Neuronal stem cell (in vitro differentiated cells): ENCODE measurements at regions not wholly inside any gene's neighbourhood (a gene's known extent, or its start where the extent isn't known, plus 50 kb on each side); places are given as distances from the start of the nearest gene placed in this dataset.

Experiments
- DNase-seq: peaks from one replicate; pipeline ENCODE4 v3.0.0-alpha.2; 2013; ENCODE audit warnings: low spot score
- H2AFZ ChIP-seq: one replicate; pipeline ENCODE4 v1.6.1; 2013; ENCODE audit warnings: mild to moderate bottlenecking, low read length, inconsistent platforms
- H2AK5ac ChIP-seq: 2 replicates; pipeline ENCODE4 v1.6.1; 2013; ENCODE audit warnings: low read depth, mild to moderate bottlenecking, inconsistent platforms, low read length, moderate library complexity, mixed read lengths
- H2BK120ac ChIP-seq: 2 replicates; pipeline ENCODE4 v1.6.1; 2013; ENCODE audit warnings: low read depth, mild to moderate bottlenecking, inconsistent platforms, low read length, moderate library complexity, mixed read lengths
- H2BK12ac ChIP-seq: one replicate; pipeline ENCODE4 v1.6.1; 2013; ENCODE audit warnings: low read length, inconsistent platforms
- H2BK15ac ChIP-seq: 2 replicates; pipeline ENCODE4 v1.6.1; 2013; ENCODE audit warnings: mild to moderate bottlenecking, low read length, inconsistent platforms, mixed read lengths
- H2BK5ac ChIP-seq: one replicate; pipeline ENCODE4 v1.6.1; 2013; ENCODE audit warnings: inconsistent platforms, mild to moderate bottlenecking, low read length, moderate library complexity
- H3K14ac ChIP-seq: one replicate; pipeline ENCODE4 v1.6.1; 2013; ENCODE audit warnings: low read length, inconsistent platforms
- H3K18ac ChIP-seq: 2 replicates; pipeline ENCODE4 v1.6.1; 2013; ENCODE audit warnings: low read length, inconsistent platforms
- H3K23ac ChIP-seq: 2 replicates; pipeline ENCODE4 v1.6.1; 2013; ENCODE audit warnings: low read depth, mild to moderate bottlenecking, mixed read lengths, low read length, inconsistent platforms; ENCODE audit not compliant: poor library complexity
- H3K27ac ChIP-seq: replicated peaks from 3 replicates; pipeline ENCODE4 v1.5.1; 2013; ENCODE audit warnings: low read length, inconsistent platforms
- H3K27me3 ChIP-seq, 3 experiments: 2 replicates each; pipeline ENCODE4 v1.6.1; 2013; ENCODE audit warnings: low read length in 3 of 3, mild to moderate bottlenecking in 2 of 3, inconsistent platforms in 1 of 3, low read depth in 1 of 3, mixed read lengths in 1 of 3, moderate library complexity in 1 of 3; ENCODE audit not compliant: control insufficient read depth in 3 of 3, insufficient read depth in 3 of 3
- H3K36me3 ChIP-seq, 2 donors: replicated peaks in 1 of 2; 2 replicates each; pipeline ENCODE4 v1.6.1; 2013; ENCODE audit warnings: low read length in 2 of 2; ENCODE audit not compliant: control insufficient read depth in 2 of 2, insufficient read depth in 2 of 2
- H3K4ac ChIP-seq: 2 replicates; pipeline ENCODE4 v1.6.1; 2013; ENCODE audit warnings: inconsistent platforms, mild to moderate bottlenecking, low read length, moderate library complexity
- H3K4me1 ChIP-seq, 2 donors: 1 replicate in 1 of 2; 2 replicates in 1 of 2; pipeline ENCODE4 v1.6.1; 2013; ENCODE audit warnings: low read length in 2 of 2, low read depth in 1 of 2; ENCODE audit not compliant: control insufficient read depth in 2 of 2, insufficient read depth in 1 of 2
- H3K4me2 ChIP-seq: one replicate; pipeline ENCODE4 v1.6.1; 2013; ENCODE audit warnings: mild to moderate bottlenecking, low read length, inconsistent platforms; ENCODE audit not compliant: insufficient read depth, poor library complexity, severe bottlenecking
- H3K4me3 ChIP-seq, 2 donors: 2 replicates each; pipeline ENCODE4 v1.5.1; 2013; ENCODE audit warnings: low read length in 2 of 2, mild to moderate bottlenecking in 2 of 2, inconsistent platforms in 1 of 2, moderate library complexity in 1 of 2
- H3K79me1 ChIP-seq: one replicate; pipeline ENCODE4 v1.6.1; 2013; ENCODE audit warnings: low read depth, mild to moderate bottlenecking, inconsistent platforms, low read length, moderate library complexity
- H3K9ac ChIP-seq: one replicate; pipeline ENCODE4 v1.6.1; 2013; ENCODE audit warnings: mild to moderate bottlenecking, low read depth, low read length, inconsistent platforms; ENCODE audit not compliant: poor library complexity
- H3K9me3 ChIP-seq, 2 donors: replicated peaks in 1 of 2; 2 replicates each; pipeline versions ENCODE3 to v1.6.1; 2013; ENCODE audit warnings: low read length in 2 of 2, mild to moderate bottlenecking in 2 of 2, inconsistent platforms in 1 of 2, low read depth in 1 of 2, mixed read lengths in 1 of 2, moderate library complexity in 1 of 2; ENCODE audit not compliant: control insufficient read depth in 2 of 2, insufficient read depth in 1 of 2
- H4K8ac ChIP-seq: one replicate; pipeline ENCODE4 v1.6.1; 2013; ENCODE audit warnings: low read depth, mild to moderate bottlenecking, inconsistent platforms, low read length, moderate library complexity
- H4K91ac ChIP-seq: one replicate; pipeline ENCODE4 v1.6.1; 2013; ENCODE audit warnings: low read length, low read depth, mild to moderate bottlenecking, inconsistent platforms; ENCODE audit not compliant: poor library complexity
- WGBS, 2 donors: extraction: QIAGEN DNeasy Blood & Tissue Kit; methylation state at CpG; one replicate each; pipeline ENCODE4 v1.1.7; 2013; ENCODE audit warnings: missing lambda C conversion rate in 2 of 2, mixed read lengths in 1 of 2; ENCODE audit not compliant: insufficient read length in 2 of 2, insufficient replicate concordance in 1 of 2; ENCODE audit errors: extremely low coverage in 2 of 2; 5-methylcytosine and 5-hydroxymethylcytosine counted together

DNA sequence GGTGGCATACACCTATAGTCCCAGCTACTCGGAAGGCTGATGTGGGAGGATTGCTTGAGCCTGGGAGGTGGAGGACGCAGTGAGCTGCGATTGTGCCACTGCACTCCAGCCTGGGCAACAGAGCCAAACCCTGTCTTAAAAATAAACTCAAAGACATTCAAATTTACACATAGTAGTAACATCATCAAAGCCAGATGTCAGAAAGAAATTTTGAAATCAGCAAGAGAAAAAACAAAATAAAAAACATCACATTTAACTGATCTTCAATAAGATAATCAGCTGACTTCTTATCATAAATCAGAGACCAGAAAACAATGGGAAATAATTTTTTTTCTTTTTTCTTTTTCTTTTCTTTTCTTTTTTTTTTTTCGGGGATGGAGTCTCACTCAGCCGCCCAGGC, 78.9 kb upstream of the ZCCHC13 start:
- Histone ChIP-seq H3K9ac (no peak overlapping the region), H3K4me2 (no peak overlapping the region), H3K9me3 (peaks cover 0 to 14% of the 10 kb centered on the region in 2 donors), H4K91ac (no peak overlapping the region), H3K27me3 (no peaks in the 10 kb centered on the region), H2BK12ac (no peak overlapping the region), H4K8ac (no peak overlapping the region), H2AK5ac (no peak overlapping the region), H3K79me1 (no peaks in the 10 kb centered on the region), H3K14ac (no peak overlapping the region), H3K4me3 (no peak overlapping the region), H3K23ac (no peak overlapping the region), H2BK15ac (no peak overlapping the region), H3K36me3 (peaks cover 0 to 44% of the 10 kb centered on the region in 2 donors), H2BK5ac (no peak overlapping the region), H3K4me1 (no peaks in the 10 kb centered on the region), H2AFZ (no peak overlapping the region), H3K27ac (no peak overlapping the region), H2BK120ac (no peak overlapping the region), H3K4ac (no peak overlapping the region), H3K18ac (no peak overlapping the region)
- no CpG with 5 or more reads among the region's 5 CpGs for WGBS, 2 donors
- no peak for DNase-seq

- Histone ChIP-seq H2BK12ac (no peak overlapping the region), H3K27ac (no peak overlapping the region), H3K4me2 (no peak overlapping the region), H2AK5ac (no peak overlapping the region), H4K91ac (no peak overlapping the region), H3K79me1 (no peaks in the 10 kb centered on the region), H2BK120ac (no peak overlapping the region), H3K27me3 (peaks cover 0 to 4% (median 0%) of the 10 kb centered on the region in 3 experiments), H3K14ac (no peak overlapping the region), H2AFZ (no peak overlapping the region), H3K9ac (no peak overlapping the region), H3K4me1 (no peaks in the 10 kb centered on the region), H4K8ac (no peak overlapping the region), H3K9me3 (no peaks in the 10 kb centered on the region), H3K4me3 (no peak overlapping the region), H2BK5ac (no peak overlapping the region), H3K18ac (no peak overlapping the region), H3K23ac (no peak overlapping the region), H2BK15ac (no peak overlapping the region), H3K4ac (no peak overlapping the region), H3K36me3 (peaks cover 0 to 48% of the 10 kb centered on the region in 2 donors)
- WGBS, 2 donors: no CpG with 5 or more reads among the region's 2 CpGs
- DNase-seq: no peak
Measured at GRCh38 chrX:74220277-74220676, 83.7 kb upstream of the ZCCHC13 start.

DNA sequence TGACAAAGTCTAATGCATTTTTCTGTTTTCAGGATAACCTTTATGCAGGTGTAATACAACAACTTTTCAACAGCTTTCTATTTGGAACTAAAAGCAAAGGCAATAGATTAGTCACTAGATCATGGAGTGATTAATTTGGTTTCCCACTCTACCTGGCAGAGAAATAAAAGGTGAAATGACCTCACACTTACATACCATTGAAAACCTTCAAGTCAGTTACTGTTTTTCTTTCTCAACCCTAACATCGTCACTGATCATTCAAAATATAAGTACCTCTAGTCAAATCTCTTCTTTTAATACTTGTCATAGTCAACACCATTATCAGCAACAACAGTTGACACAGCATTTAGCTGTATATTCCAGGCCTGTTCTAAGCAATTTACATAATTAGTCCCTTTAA, 85.1 kb upstream of the ZCCHC13 start:
- H3K36me3 ChIP-seq: peaks cover 2 to 45% of the 10 kb centered on the region in 2 donors
- no peak overlapping the region for H3K18ac ChIP-seq
- no CpG with 5 or more reads among the region's 1 CpG for WGBS, 2 donors
- H3K4me1 ChIP-seq: no peaks in the 10 kb centered on the region
- no peak overlapping the region for H3K4me3 ChIP-seq
- DNase-seq: no peak
- no peak overlapping the region for H3K14ac ChIP-seq
- no peaks in the 10 kb centered on the region for H3K79me1 ChIP-seq
- H2BK120ac ChIP-seq: no peak overlapping the region
- peaks cover 0 to 6% (median 0%) of the 10 kb centered on the region in 3 experiments for H3K27me3 ChIP-seq
- no peak overlapping the region for H4K8ac ChIP-seq
- H2BK15ac ChIP-seq: no peak overlapping the region
- H3K9ac ChIP-seq: no peak overlapping the region
- no peak overlapping the region for H3K27ac ChIP-seq
- H2BK5ac ChIP-seq: no peak overlapping the region
- no peak overlapping the region for H2BK12ac ChIP-seq
- H3K4ac ChIP-seq: no peak overlapping the region
- H3K9me3 ChIP-seq: no peaks in the 10 kb centered on the region
- H2AK5ac ChIP-seq: no peak overlapping the region
- no peak overlapping the region for H4K91ac ChIP-seq
- H3K4me2 ChIP-seq: no peak overlapping the region
- H2AFZ ChIP-seq: no peak overlapping the region
- no peak overlapping the region for H3K23ac ChIP-seq

DNA sequence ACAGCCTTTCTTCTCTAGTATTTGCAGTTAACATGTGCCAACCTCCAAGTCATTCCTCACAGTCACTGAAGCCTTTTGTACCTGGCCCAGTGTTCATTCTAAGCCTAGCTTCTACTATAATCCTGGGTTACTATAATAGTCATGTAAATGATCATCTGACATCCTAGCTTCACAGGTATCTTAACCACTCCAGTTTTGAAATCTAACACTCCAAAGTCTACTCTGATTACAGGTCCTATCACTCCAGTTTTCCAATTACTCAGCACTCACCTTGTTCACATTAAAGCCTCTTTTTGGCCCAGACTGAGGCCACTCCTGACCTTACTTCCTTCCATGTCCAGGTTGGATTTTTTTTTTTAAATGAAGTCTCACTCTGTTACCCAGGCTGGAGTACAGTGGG, 87.6 kb upstream of the ZCCHC13 start:
- Histone ChIP-seq H4K8ac (no peak overlapping the region), H3K23ac (no peak overlapping the region), H3K27ac (no peak overlapping the region), H3K36me3 (peaks cover 2 to 43% of the 10 kb centered on the region in 2 donors), H3K79me1 (no peaks in the 10 kb centered on the region), H2BK15ac (no peak overlapping the region), H3K4me2 (no peak overlapping the region), H3K4me1 (no peaks in the 10 kb centered on the region), H3K9me3 (peaks cover 0 to 4% of the 10 kb centered on the region in 2 donors), H2BK120ac (no peak overlapping the region), H3K9ac (no peak overlapping the region), H2BK12ac (no peak overlapping the region), H3K4me3 (no peak overlapping the region), H3K4ac (no peak overlapping the region), H3K18ac (no peak overlapping the region), H4K91ac (no peak overlapping the region), H2AK5ac (no peak overlapping the region), H2AFZ (no peak overlapping the region), H3K14ac (no peak overlapping the region), H3K27me3 (peaks cover 0 to 6% (median 0%) of the 10 kb centered on the region in 3 experiments), H2BK5ac (no peak overlapping the region)
- DNase-seq: no peak
